BJ (cell line): ENCODE measurements at regions not wholly inside any gene's neighbourhood (a gene's known extent, or its start where the extent isn't known, plus 50 kb on each side); places are given as distances from the start of the nearest gene placed in this dataset.

Source experiments
- CTCF ChIA-PET: fragments of 350-600 bp; formaldehyde crosslinking; extraction: SDS; loops from one replicate; lab custom pipeline; 2021; ENCODE audit warnings: antibody characterized with exemption, inconsistent platforms; lab: Yijun Ruan, JAX
- POLR2A ChIA-PET: fragments of 300-600 bp; sonication (Branson Sonifier 250); formaldehyde crosslinking; extraction: SDS; loops from one replicate; lab custom pipeline; 2021; ENCODE audit warnings: antibody characterized with exemption; lab: Charles Lee
- DNase-seq: peaks from one replicate; pipeline ENCODE4 v3.0.0-alpha.2; 2011; ENCODE audit warnings: low read depth
- H3K27me3 ChIP-seq: 2 replicates; pipeline ENCODE4 v1.6.0; 2011; ENCODE audit warnings: low read length; ENCODE audit not compliant: control insufficient read depth, insufficient read depth
- H3K36me3 ChIP-seq: 2 replicates; pipeline ENCODE4 v1.5.1; 2011; ENCODE audit warnings: low read length; ENCODE audit not compliant: control insufficient read depth, insufficient read depth
- H3K4me3 ChIP-seq: 2 replicates; pipeline ENCODE4 v1.5.1; 2011; ENCODE audit warnings: low read depth, mild to moderate bottlenecking, control low read depth, low read length
- TF ChIP-seq, protein P1 (sequence below): IDR thresholded peaks from 2 replicates; pipeline ENCODE4 v1.5.1; 2011; ENCODE audit warnings: low read depth, mild to moderate bottlenecking, control low read depth, inconsistent platforms, low read length, moderate library complexity; ENCODE audit not compliant: insufficient read depth

- DNase-seq, result no peak
- TF ChIP-seq, protein P1, sequence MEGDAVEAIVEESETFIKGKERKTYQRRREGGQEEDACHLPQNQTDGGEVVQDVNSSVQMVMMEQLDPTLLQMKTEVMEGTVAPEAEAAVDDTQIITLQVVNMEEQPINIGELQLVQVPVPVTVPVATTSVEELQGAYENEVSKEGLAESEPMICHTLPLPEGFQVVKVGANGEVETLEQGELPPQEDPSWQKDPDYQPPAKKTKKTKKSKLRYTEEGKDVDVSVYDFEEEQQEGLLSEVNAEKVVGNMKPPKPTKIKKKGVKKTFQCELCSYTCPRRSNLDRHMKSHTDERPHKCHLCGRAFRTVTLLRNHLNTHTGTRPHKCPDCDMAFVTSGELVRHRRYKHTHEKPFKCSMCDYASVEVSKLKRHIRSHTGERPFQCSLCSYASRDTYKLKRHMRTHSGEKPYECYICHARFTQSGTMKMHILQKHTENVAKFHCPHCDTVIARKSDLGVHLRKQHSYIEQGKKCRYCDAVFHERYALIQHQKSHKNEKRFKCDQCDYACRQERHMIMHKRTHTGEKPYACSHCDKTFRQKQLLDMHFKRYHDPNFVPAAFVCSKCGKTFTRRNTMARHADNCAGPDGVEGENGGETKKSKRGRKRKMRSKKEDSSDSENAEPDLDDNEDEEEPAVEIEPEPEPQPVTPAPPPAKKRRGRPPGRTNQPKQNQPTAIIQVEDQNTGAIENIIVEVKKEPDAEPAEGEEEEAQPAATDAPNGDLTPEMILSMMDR, result no peak
- Histone ChIP-seq H3K27me3 (no peaks in the 10 kb centered on the region), H3K36me3 (no peaks in the 10 kb centered on the region), H3K4me3 (no peak overlapping the region)
- POLR2A ChIA-PET, result no interaction called here
- CTCF ChIA-PET, result no interaction called here
These were observed 373.1 kb upstream of the WWC1 start for GRCh38 chr5:167918184-167918812.

- Histone ChIP-seq H3K36me3 (no peaks in the 10 kb centered on the region), H3K27me3 (no peaks in the 10 kb centered on the region), H3K4me3 (no peak overlapping the region)
- TF ChIP-seq, protein P1, result no peak
- DNase-seq, result no peak
- ChIA-PET CTCF (no interaction called here), POLR2A (no interaction called here)
These were observed 372.5 kb upstream of the WWC1 start for GRCh38 chr5:167918813-167919483.

- TF ChIP-seq, protein P1, result no peak
- DNase-seq, result no peak
- H3K27me3 ChIP-seq, result no peaks in the 10 kb centered on the region
- CTCF ChIA-PET, result no interaction called here
- POLR2A ChIA-PET, result no interaction called here
- no peaks in the 10 kb centered on the region for H3K36me3 ChIP-seq
- no peak overlapping the region for H3K4me3 ChIP-seq
These were observed 370.9 kb upstream of the WWC1 start for GRCh38 chr5:167920589-167920988.

DNA sequence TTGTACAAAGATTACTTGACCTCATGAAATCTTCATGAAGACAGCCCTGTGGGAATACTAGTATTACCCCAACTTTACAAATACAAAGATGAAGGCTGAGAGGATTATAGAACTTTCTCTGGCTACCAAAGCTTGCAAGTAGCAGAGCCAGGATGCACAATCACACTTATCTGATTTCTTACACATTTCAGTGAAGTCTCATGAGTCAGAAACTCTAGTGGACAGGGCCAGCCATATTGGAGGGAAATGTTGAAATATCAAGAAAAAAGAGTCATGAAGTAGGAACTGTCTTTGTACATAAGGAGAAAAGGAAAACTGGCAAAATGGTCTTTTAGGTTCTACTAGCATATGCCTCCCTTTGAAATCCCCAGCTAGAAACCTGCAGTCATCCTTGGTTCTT is 369.6 kb upstream of the WWC1 start:
- CTCF ChIA-PET, result interaction anchor here (1.2 kb wide), 1 partner anchor 14 kb away, joined by 3 read pairs; no protein-coding TSS in a partner anchor
- H3K27me3 ChIP-seq, result no peaks in the 10 kb centered on the region
- TF ChIP-seq, protein P1, result no peak
- H3K36me3 ChIP-seq, result no peaks in the 10 kb centered on the region
- DNase-seq, result no peak
- POLR2A ChIA-PET, result no interaction called here
- H3K4me3 ChIP-seq, result no peak overlapping the region

GRCh38 chr5:167923396-167923795 is 368.0 kb upstream of the WWC1 start:
- no peaks in the 10 kb centered on the region for H3K36me3 ChIP-seq
- no peak for DNase-seq
- ChIA-PET POLR2A (no interaction called here), CTCF (interaction anchor here (1.1 kb wide), 1 partner anchor 9 kb away, joined by 3 read pairs; no protein-coding TSS in a partner anchor)
- TF ChIP-seq, protein P1, result no peak
- H3K4me3 ChIP-seq, result no peak overlapping the region
- no peaks in the 10 kb centered on the region; the same call in 1 of the 2 replicates for H3K27me3 ChIP-seq
